ENCODE measurements at regions not wholly inside any gene's neighbourhood (a gene's known extent, or its start where the extent isn't known, plus 50 kb on each side); places are given as distances from the start of the nearest gene placed in this dataset.
A peak's percentile ranks its signal among the peaks of the same experiment; 100 is the strongest.

DNA sequence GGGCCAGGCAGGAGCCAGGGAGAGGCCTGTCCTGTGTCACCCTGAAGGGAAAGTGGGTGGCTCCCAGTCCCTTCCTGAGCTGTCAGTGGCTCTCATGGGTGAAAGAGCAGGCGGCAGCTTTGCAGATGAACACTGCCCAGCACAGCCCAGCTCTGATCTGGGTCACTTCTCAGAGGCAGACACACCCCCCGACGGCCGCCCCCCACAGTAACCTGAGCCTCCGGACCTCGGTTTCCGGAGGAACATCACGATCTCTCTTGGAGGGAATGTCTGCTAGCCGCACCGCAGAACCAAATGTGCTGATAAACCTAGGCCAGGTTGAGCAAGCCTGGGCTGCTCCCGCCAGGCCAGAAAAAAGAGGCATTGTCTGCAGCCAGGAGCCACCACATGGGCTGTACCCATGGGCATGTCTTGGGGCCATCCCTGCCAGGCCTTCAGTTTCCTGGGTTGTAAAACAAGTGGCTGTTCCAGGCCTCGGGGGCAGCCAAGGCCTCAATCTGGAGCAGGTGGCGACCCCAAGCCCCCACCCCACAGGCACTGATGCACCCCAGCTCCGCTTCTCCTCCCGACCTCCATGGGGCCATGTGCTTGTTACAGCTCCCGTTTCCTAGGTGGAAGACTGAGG is 57.6 kb downstream of the NCOR2 start:
- no peak overlapping the region for H3K4me3 ChIP-seq (ENCODE audit: low read depth, low read length)
- H3K79me2 ChIP-seq (ENCODE audit: control insufficient read depth, insufficient read depth, low read length, unreplicated experiment) = peaks cover 46% of the 10 kb centered on the region
- H3K36me3 ChIP-seq (ENCODE audit: insufficient read depth, low read length) = no peaks in the 10 kb centered on the region
- H3K4me1 ChIP-seq (ENCODE audit: control insufficient read depth, insufficient read depth, low read length, unreplicated experiment) = peaks cover 39% of the 10 kb centered on the region
- no peak overlapping the region for H2AFZ ChIP-seq (ENCODE audit: low read length, unreplicated experiment)
- peak overlapping the region; percentile 4; the same call in 1 of the 2 replicates for H3K27ac ChIP-seq (ENCODE audit: low read depth, low read length)
- no peaks in the 10 kb centered on the region for H3K27me3 ChIP-seq (ENCODE audit: insufficient read depth, low read length)

DNA sequence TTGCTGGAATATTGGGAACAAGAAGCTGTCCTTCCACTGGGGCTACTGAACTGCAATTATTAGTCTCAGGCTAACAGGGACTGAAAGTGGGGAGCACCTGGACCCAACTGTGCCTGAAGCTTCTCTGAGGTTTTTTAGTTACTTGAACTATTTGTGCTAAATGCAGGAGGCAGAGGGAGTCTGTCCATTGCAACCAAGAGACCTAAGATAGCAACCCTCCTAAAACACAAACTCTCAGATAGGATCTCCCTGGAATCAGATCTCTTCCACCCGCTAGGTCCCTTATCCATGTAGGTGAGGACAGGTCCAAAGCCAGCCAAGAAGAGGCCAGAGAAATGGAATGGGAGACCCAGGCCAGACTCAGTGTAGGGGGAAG is 58.1 kb downstream of the NCOR2 start:
- Histone ChIP-seq H3K36me3 (ENCODE audit: insufficient read depth, low read length) (no peaks in the 10 kb centered on the region), H3K4me1 (ENCODE audit: control insufficient read depth, insufficient read depth, low read length, unreplicated experiment) (peaks cover 39% of the 10 kb centered on the region), H3K27me3 (ENCODE audit: insufficient read depth, low read length) (no peaks in the 10 kb centered on the region), H3K4me3 (ENCODE audit: low read depth, low read length) (no peak overlapping the region), H2AFZ (ENCODE audit: low read length, unreplicated experiment) (no peak overlapping the region), H3K27ac (ENCODE audit: low read depth, low read length) (peak overlapping the region; percentile 4; the same call in 1 of the 2 replicates), H3K79me2 (ENCODE audit: control insufficient read depth, insufficient read depth, low read length, unreplicated experiment) (peaks cover 44% of the 10 kb centered on the region)

DNA sequence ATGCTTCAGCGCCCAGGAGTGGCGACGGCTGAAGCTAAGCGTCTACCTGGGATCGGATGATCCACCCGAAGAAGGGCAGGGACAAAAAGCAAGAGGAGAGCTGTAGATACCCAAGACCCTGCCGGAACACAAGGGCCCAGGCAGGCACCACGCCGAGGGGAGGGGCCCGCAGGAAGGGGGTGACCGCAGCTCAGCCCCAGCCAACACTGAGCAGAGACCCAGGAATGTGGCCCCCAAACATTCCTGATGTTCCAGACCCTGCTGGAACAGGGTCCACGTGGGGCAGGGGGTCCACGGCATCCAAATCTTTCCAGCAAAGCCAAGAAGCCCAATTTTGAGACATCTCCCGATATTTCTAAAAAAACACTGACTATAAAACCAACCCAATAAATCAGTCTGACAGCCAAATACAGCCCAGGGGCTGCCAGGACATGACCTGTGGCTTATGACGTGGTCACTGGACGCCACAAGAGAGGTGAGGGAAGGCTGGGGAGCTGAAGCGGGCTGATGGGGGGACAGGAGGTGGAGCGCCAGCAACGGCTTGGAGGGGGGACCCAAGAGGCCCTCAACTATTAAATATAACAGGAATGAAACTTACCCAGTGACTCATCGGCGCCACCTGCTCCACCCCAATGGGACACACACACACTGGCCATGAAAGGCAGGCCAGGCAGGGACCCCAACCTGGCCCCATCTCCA is 58.9 kb downstream of the NCOR2 start:
- no peaks in the 10 kb centered on the region for H3K27me3 ChIP-seq (ENCODE audit: insufficient read depth, low read length)
- no peaks in the 10 kb centered on the region for H3K36me3 ChIP-seq (ENCODE audit: insufficient read depth, low read length)
- H3K4me1 ChIP-seq (ENCODE audit: control insufficient read depth, insufficient read depth, low read length, unreplicated experiment) = peaks cover 35% of the 10 kb centered on the region
- no peak overlapping the region for H3K27ac ChIP-seq (ENCODE audit: low read depth, low read length)
- H2AFZ ChIP-seq (ENCODE audit: low read length, unreplicated experiment) = no peak overlapping the region
- peaks cover 40% of the 10 kb centered on the region for H3K79me2 ChIP-seq (ENCODE audit: control insufficient read depth, insufficient read depth, low read length, unreplicated experiment)
- no peak overlapping the region for H3K4me3 ChIP-seq (ENCODE audit: low read depth, low read length)

GRCh38 chr12:124507188-124508109 is 60.0 kb downstream of the NCOR2 start:
- Histone ChIP-seq H3K36me3 (ENCODE audit: insufficient read depth, low read length) (no peaks in the 10 kb centered on the region), H2AFZ (ENCODE audit: low read length, unreplicated experiment) (no peak overlapping the region), H3K27ac (ENCODE audit: low read depth, low read length) (no peak overlapping the region), H3K4me3 (ENCODE audit: low read depth, low read length) (no peak overlapping the region), H3K4me1 (ENCODE audit: control insufficient read depth, insufficient read depth, low read length, unreplicated experiment) (peaks cover 26% of the 10 kb centered on the region), H3K79me2 (ENCODE audit: control insufficient read depth, insufficient read depth, low read length, unreplicated experiment) (peaks cover 40% of the 10 kb centered on the region), H3K27me3 (ENCODE audit: insufficient read depth, low read length) (no peaks in the 10 kb centered on the region)

DNA sequence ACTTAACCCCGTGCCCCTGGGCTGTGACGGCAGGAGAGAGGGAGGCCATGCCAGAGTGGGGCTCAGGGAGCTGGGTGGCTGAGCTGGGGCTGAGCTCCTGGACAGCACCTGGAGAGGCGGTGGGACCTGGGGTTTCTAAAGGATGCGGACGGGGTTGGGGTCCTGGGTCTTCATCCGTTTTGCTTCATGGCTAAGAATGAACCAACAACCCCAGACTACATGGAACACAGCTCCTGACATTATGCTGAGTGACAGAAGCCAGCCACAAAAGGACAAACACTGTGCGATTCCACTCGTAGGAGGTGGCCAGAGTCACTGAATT is 60.6 kb downstream of the NCOR2 start:
- Histone ChIP-seq H3K4me3 (ENCODE audit: low read depth, low read length) (no peak overlapping the region), H2AFZ (ENCODE audit: low read length, unreplicated experiment) (no peak overlapping the region), H3K4me1 (ENCODE audit: control insufficient read depth, insufficient read depth, low read length, unreplicated experiment) (peaks cover 21% of the 10 kb centered on the region), H3K36me3 (ENCODE audit: insufficient read depth, low read length) (no peaks in the 10 kb centered on the region), H3K79me2 (ENCODE audit: control insufficient read depth, insufficient read depth, low read length, unreplicated experiment) (peaks cover 40% of the 10 kb centered on the region), H3K27me3 (ENCODE audit: insufficient read depth, low read length) (no peaks in the 10 kb centered on the region), H3K27ac (ENCODE audit: low read depth, low read length) (no peak overlapping the region)

DNA sequence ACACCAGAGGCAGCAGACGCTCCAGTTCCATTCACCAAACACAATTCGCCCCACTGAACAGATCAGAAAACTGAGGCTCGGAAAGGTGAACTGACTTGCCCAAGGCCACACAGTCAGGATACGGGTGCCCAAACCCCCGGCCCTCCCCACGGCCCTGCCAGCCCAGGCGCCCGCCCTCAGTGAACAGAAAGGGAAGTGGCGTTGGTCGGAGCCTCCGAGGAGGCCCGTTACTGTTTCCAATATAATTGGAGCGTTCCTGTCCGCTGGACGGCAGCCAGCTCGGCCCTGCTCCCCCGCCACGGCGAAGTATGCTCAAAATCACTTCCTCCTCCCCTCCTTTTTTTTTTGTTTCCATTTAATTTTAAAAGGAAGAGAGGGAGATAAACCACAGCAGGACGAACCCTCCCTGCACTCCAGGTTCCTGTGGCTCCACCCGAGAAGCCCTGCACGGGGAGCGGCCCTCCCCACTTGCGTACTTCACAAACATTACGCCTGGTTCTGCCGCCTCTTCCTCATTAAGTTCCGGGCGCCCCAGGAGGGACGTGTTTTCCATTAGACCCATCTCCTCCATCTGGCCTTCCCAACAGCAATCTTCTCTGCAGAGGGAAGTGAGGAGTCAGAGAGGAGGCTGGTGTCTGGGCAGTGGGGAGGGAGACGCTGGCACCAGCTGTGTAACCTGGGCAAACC is 61.1 kb downstream of the NCOR2 start:
- no peak overlapping the region for H3K4me3 ChIP-seq (ENCODE audit: low read depth, low read length)
- no peak overlapping the region for H3K27ac ChIP-seq (ENCODE audit: low read depth, low read length)
- no peaks in the 10 kb centered on the region for H3K36me3 ChIP-seq (ENCODE audit: insufficient read depth, low read length)
- peaks cover 21% of the 10 kb centered on the region for H3K4me1 ChIP-seq (ENCODE audit: control insufficient read depth, insufficient read depth, low read length, unreplicated experiment)
- no peak overlapping the region for H2AFZ ChIP-seq (ENCODE audit: low read length, unreplicated experiment)
- H3K27me3 ChIP-seq (ENCODE audit: insufficient read depth, low read length) = no peaks in the 10 kb centered on the region
- H3K79me2 ChIP-seq (ENCODE audit: control insufficient read depth, insufficient read depth, low read length, unreplicated experiment) = peaks cover 39% of the 10 kb centered on the region

DNA sequence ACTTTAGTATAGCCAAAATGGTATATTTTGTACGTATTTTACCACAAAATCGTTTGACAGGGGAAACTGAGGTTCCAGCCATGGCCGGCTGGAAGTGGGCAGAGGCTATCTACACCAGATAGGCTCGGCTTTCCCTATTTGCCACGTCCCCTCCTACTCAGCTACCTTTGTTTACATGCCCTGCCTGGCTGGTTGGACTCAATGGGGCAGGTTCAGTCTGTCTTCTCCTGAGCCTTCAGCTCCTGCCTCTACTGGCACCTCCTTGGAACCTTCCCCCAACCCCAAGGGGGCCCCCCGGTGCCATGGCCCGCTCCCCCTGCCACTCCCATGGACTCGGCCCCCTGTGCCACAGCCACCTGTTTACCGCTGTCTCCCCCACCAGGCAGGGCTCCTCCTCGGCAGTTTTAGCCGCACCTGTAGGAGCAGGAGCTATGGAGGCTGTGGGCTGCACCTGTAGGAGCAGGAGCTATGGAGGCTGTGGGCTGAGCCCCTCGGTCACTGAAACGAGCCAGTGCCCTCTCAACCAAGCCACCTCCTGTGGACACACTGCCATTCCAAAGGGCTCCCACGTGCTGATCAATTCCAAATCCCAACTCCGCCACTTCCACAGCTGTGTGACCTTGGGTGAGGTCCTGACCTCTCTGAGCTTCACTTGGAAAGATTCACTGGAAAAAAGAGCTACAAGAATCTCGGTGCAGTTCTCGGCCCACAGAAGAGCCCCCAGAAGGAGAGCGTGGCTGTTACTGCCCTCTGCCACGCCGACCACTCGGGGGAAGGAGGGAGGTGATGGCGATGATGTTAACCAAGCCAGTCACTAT is 62.2 kb downstream of the NCOR2 start:
- Histone ChIP-seq H3K4me3 (ENCODE audit: low read depth, low read length) (no peak overlapping the region), H2AFZ (ENCODE audit: low read length, unreplicated experiment) (no peak overlapping the region), H3K27me3 (ENCODE audit: insufficient read depth, low read length) (no peaks in the 10 kb centered on the region), H3K36me3 (ENCODE audit: insufficient read depth, low read length) (no peaks in the 10 kb centered on the region), H3K4me1 (ENCODE audit: control insufficient read depth, insufficient read depth, low read length, unreplicated experiment) (peaks cover 16% of the 10 kb centered on the region), H3K79me2 (ENCODE audit: control insufficient read depth, insufficient read depth, low read length, unreplicated experiment) (peaks cover 31% of the 10 kb centered on the region), H3K27ac (ENCODE audit: low read depth, low read length) (no peak overlapping the region)

- peaks cover 32% of the 10 kb centered on the region for H3K79me2 ChIP-seq (ENCODE audit: control insufficient read depth, insufficient read depth, low read length, unreplicated experiment)
Observed at GRCh38 chr12:124504273-124505000, 63.0 kb downstream of the NCOR2 start.

DNA sequence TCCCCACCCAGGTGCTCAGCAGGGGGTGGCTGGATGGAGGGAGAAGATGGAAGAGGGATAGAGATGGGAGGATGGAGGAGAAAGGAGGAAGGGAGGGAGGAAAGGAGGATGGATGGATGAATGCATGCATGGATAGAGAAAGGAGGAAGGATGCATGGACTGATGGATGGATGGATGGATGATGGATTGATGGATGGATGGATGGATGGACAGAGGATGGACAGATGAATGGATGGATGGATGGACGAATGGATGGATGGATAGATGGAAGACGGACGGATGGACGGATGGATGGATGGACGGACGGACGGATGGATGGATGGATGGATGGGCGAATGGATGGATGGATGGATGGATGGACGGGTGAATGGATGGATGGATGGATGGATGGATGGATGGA is 64.1 kb downstream of the NCOR2 start:
- no peak overlapping the region for H3K4me3 ChIP-seq (ENCODE audit: low read depth, low read length)
- H3K27ac ChIP-seq (ENCODE audit: low read depth, low read length) = no peak overlapping the region
- H3K79me2 ChIP-seq (ENCODE audit: control insufficient read depth, insufficient read depth, low read length, unreplicated experiment) = peaks cover 40% of the 10 kb centered on the region
- H3K36me3 ChIP-seq (ENCODE audit: insufficient read depth, low read length) = no peaks in the 10 kb centered on the region
- H3K4me1 ChIP-seq (ENCODE audit: control insufficient read depth, insufficient read depth, low read length, unreplicated experiment) = peaks cover 12% of the 10 kb centered on the region
- H2AFZ ChIP-seq (ENCODE audit: low read length, unreplicated experiment) = no peak overlapping the region
- no peaks in the 10 kb centered on the region for H3K27me3 ChIP-seq (ENCODE audit: insufficient read depth, low read length)

More at GRCh38 chr12:124504273-124505000, 63.0 kb downstream of the NCOR2 start:
- Histone ChIP-seq H3K4me3 (ENCODE audit: low read depth, low read length) (no peak overlapping the region), H2AFZ (ENCODE audit: low read length, unreplicated experiment) (no peak overlapping the region), H3K4me1 (ENCODE audit: control insufficient read depth, insufficient read depth, low read length, unreplicated experiment) (peaks cover 8% of the 10 kb centered on the region), H3K27ac (ENCODE audit: low read depth, low read length) (no peak overlapping the region), H3K36me3 (ENCODE audit: insufficient read depth, low read length) (no peaks in the 10 kb centered on the region), H3K27me3 (ENCODE audit: insufficient read depth, low read length) (no peaks in the 10 kb centered on the region)
